ENCODE measurements at regions not wholly inside any gene's neighbourhood (a gene's known extent, or its start where the extent isn't known, plus 50 kb on each side); places are given as distances from the start of the nearest gene placed in this dataset.
A peak's percentile ranks its signal among the peaks of the same experiment; 100 is the strongest.

- CTCF ChIA-PET: interaction anchor here (0.7 kb wide), 2 partner anchors 72 to 432 kb away, joined by 3 to 7 read pairs; no protein-coding TSS in a partner anchor
These were observed 334.1 kb downstream of the BCKDHB start for GRCh38 chr6:80440496-80441115.

GRCh38 chr6:80439721-80440470, 333.4 kb downstream of the BCKDHB start:
- intact Hi-C loops (cut with micrococcal nuclease; ENCODE audit: unreplicated experiment): loop anchor here (5.0 kb wide), 1 partner anchor 102 kb away; no protein-coding TSS in a partner anchor
- Mint-ChIP-seq H3K27me3 (ENCODE audit: unreplicated experiment) (no peaks in the 10 kb centered on the region), H3K4me1 (ENCODE audit: low read depth, unreplicated experiment) (peaks cover 41% of the 10 kb centered on the region), H3K4me3 (ENCODE audit: low read depth, unreplicated experiment) (peak overlapping the region; percentile 37), H3K27ac (ENCODE audit: unreplicated experiment) (peak overlapping the region; percentile 97), H3K36me3 (ENCODE audit: insufficient read depth, unreplicated experiment) (no peaks in the 10 kb centered on the region), H3K9me3 (ENCODE audit: low read depth, unreplicated experiment) (no peaks in the 10 kb centered on the region)
- peak; percentile 9 for DNase-seq
- CTCF ChIA-PET: interaction anchor here (0.7 to 1.0 kb wide), 2 partner anchors 431 to 1542 kb away, joined by 3 to 4 read pairs; no protein-coding TSS in a partner anchor
- BruUV-seq (replicated peaks): no TSS peak
- no peak for TF ChIP-seq CTCF (IDR thresholded peaks at IDR 0.05; ENCODE audit: unreplicated experiment)

More at GRCh38 chr6:80440496-80441115, 334.1 kb downstream of the BCKDHB start:
- intact Hi-C loops (cut with micrococcal nuclease; ENCODE audit: unreplicated experiment): loop anchor here (5.0 kb wide), 1 partner anchor 102 kb away; no protein-coding TSS in a partner anchor
- no peak for TF ChIP-seq CTCF (IDR thresholded peaks at IDR 0.05; ENCODE audit: unreplicated experiment)
- Mint-ChIP-seq H3K36me3 (ENCODE audit: insufficient read depth, unreplicated experiment) (no peaks in the 10 kb centered on the region), H3K4me3 (ENCODE audit: low read depth, unreplicated experiment) (peak overlapping the region; percentile 37), H3K4me1 (ENCODE audit: low read depth, unreplicated experiment) (peaks cover 41% of the 10 kb centered on the region), H3K27me3 (ENCODE audit: unreplicated experiment) (no peaks in the 10 kb centered on the region), H3K27ac (ENCODE audit: unreplicated experiment) (peak overlapping the region; percentile 97), H3K9me3 (ENCODE audit: low read depth, unreplicated experiment) (no peaks in the 10 kb centered on the region)
- no TSS peak for BruUV-seq (replicated peaks)
- DNase-seq: no peak

- H3K27me3 Mint-ChIP-seq (ENCODE audit: unreplicated experiment): no peaks in the 10 kb centered on the region
- H3K4me1 Mint-ChIP-seq (ENCODE audit: low read depth, unreplicated experiment): peaks cover 41% of the 10 kb centered on the region
- intact Hi-C loops (cut with micrococcal nuclease; ENCODE audit: unreplicated experiment): no loop called here
- TF ChIP-seq CTCF (IDR thresholded peaks at IDR 0.05; ENCODE audit: unreplicated experiment): no peak
- H3K27ac Mint-ChIP-seq (ENCODE audit: unreplicated experiment): peak overlapping the region; percentile 97
- CTCF ChIA-PET: interaction anchor here (1.0 to 1.1 kb wide), 3 partner anchors 19 to 1543 kb away, joined by 3 to 4 read pairs (median 4); no protein-coding TSS in a partner anchor
- no peaks in the 10 kb centered on the region for H3K9me3 Mint-ChIP-seq (ENCODE audit: low read depth, unreplicated experiment)
- H3K4me3 Mint-ChIP-seq (ENCODE audit: low read depth, unreplicated experiment): no peak overlapping the region
- peak; percentile 46 for DNase-seq
- no peaks in the 10 kb centered on the region for H3K36me3 Mint-ChIP-seq (ENCODE audit: insufficient read depth, unreplicated experiment)
- no TSS peak for BruUV-seq (replicated peaks)
These were observed 332.3 kb downstream of the BCKDHB start for GRCh38 chr6:80438772-80439171.

- Mint-ChIP-seq H3K9me3 (ENCODE audit: low read depth, unreplicated experiment) (no peaks in the 10 kb centered on the region), H3K27me3 (ENCODE audit: unreplicated experiment) (no peaks in the 10 kb centered on the region), H3K27ac (ENCODE audit: unreplicated experiment) (no peak overlapping the region), H3K36me3 (ENCODE audit: insufficient read depth, unreplicated experiment) (no peaks in the 10 kb centered on the region), H3K4me3 (ENCODE audit: low read depth, unreplicated experiment) (no peak overlapping the region), H3K4me1 (ENCODE audit: low read depth, unreplicated experiment) (peaks cover 41% of the 10 kb centered on the region)
- TF ChIP-seq CTCF (IDR thresholded peaks at IDR 0.05; ENCODE audit: unreplicated experiment): no peak
- BruUV-seq (replicated peaks): no TSS peak
- CTCF ChIA-PET: no interaction called here
- intact Hi-C loops (cut with micrococcal nuclease; ENCODE audit: unreplicated experiment): no loop called here
- no peak for DNase-seq
These were observed 331.3 kb downstream of the BCKDHB start for GRCh38 chr6:80437801-80438200.

Measured in Calu3 (cell line).